Left lobe of liver (tissue), 2 donors: ENCODE measurements at regions not wholly inside any gene's neighbourhood (a gene's known extent, or its start where the extent isn't known, plus 50 kb on each side); places are given as distances from the start of the nearest gene placed in this dataset.

ENCODE experiments used
- ATAC-seq: fragments of 200-7000 bp; cut with Tn5 transposase; one replicate; pipeline ENCODE4 v1.9.1; 2020; ENCODE audit warnings: mild to moderate bottlenecking, moderate library complexity
- DNase-seq: peaks from one replicate; pipeline ENCODE4 v3.0.0-alpha.2; 2020; ENCODE audit warnings: low spot score
- donor health status: DM: no; HTN: no; CAD: no; lungs with moderate emphysema.
- donor health status: DM: no; HTN: yes; CAD: no.

GRCh38 chr20:54891907-54892306, 416.5 kb downstream of the DOK5 start:
- no peak for ATAC-seq
- DNase-seq: no peak

- DNase-seq: no peak
- ATAC-seq: no peak
These were observed 404.0 kb downstream of the DOK5 start for GRCh38 chr20:54879393-54879792.

- DNase-seq (no peak), ATAC-seq (no peak)
These were observed 399.9 kb downstream of the DOK5 start for GRCh38 chr20:54875307-54875706.

- DNase-seq: no peak
- no peak for ATAC-seq
These were observed 399.3 kb downstream of the DOK5 start for GRCh38 chr20:54874718-54875117.

- no peak for ATAC-seq
These were observed 397.0 kb downstream of the DOK5 start for GRCh38 chr20:54872440-54872839.

GRCh38 chr20:54869765-54870164, 394.4 kb downstream of the DOK5 start:
- DNase-seq (no peak), ATAC-seq (no peak)

More at GRCh38 chr20:54872440-54872839, 397.0 kb downstream of the DOK5 start:
- no peak for DNase-seq

- ATAC-seq: no peak
- DNase-seq: no peak
These were observed 389.9 kb downstream of the DOK5 start for GRCh38 chr20:54865273-54865672.

GRCh38 chr20:54860716-54861115, 385.3 kb downstream of the DOK5 start:
- ATAC-seq (no peak), DNase-seq (no peak)

GRCh38 chr20:54856202-54856601, 380.8 kb downstream of the DOK5 start:
- no peak for ATAC-seq
- DNase-seq: no peak

GRCh38 chr20:54849741-54850140, 374.3 kb downstream of the DOK5 start:
- ATAC-seq (no peak), DNase-seq (no peak)

GRCh38 chr20:54848984-54849538, 373.7 kb downstream of the DOK5 start:
- ATAC-seq (no peak), DNase-seq (no peak)

- ATAC-seq: no peak
- no peak for DNase-seq
These were observed 372.9 kb downstream of the DOK5 start for GRCh38 chr20:54848262-54848661.

GRCh38 chr20:54846948-54847347, 371.6 kb downstream of the DOK5 start:
- ATAC-seq: no peak
- DNase-seq: no peak

GRCh38 chr20:54844346-54844745, 369.0 kb downstream of the DOK5 start:
- no peak for DNase-seq
- ATAC-seq: no peak

GRCh38 chr20:54843865-54844264, 368.5 kb downstream of the DOK5 start:
- ATAC-seq: no peak
- DNase-seq: no peak

GRCh38 chr20:54843431-54843830, 368.0 kb downstream of the DOK5 start:
- ATAC-seq: no peak
- DNase-seq: no peak

GRCh38 chr20:54839224-54839623, 363.8 kb downstream of the DOK5 start:
- DNase-seq (no peak), ATAC-seq (no peak)

GRCh38 chr20:54837226-54837625, 361.8 kb downstream of the DOK5 start:
- ATAC-seq: no peak
- no peak for DNase-seq

- ATAC-seq: no peak
- DNase-seq: no peak
These were observed 347.0 kb downstream of the DOK5 start for GRCh38 chr20:54822386-54822785.

- ATAC-seq (no peak), DNase-seq (no peak)
These were observed 345.0 kb downstream of the DOK5 start for GRCh38 chr20:54820392-54820791.

GRCh38 chr20:54806462-54806861, 331.1 kb downstream of the DOK5 start:
- no peak for DNase-seq
- ATAC-seq: no peak

GRCh38 chr20:54794874-54795273, 319.5 kb downstream of the DOK5 start:
- DNase-seq: no peak
- ATAC-seq: no peak

GRCh38 chr20:54794110-54794509, 318.7 kb downstream of the DOK5 start:
- ATAC-seq (no peak), DNase-seq (no peak)
